HFF-Myc (cell line): ENCODE measurements at regions not wholly inside any gene's neighbourhood (a gene's known extent, or its start where the extent isn't known, plus 50 kb on each side); places are given as distances from the start of the nearest gene placed in this dataset.

Experiments
- DNase-seq: peaks from one replicate; pipeline ENCODE4 v3.0.0-alpha.2; 2011; ENCODE audit warnings: low read depth; ENCODE audit errors: extremely low read depth
- H3K4me3 ChIP-seq: replicated peaks from 2 replicates; pipeline ENCODE4 v1.5.1; 2011; ENCODE audit warnings: low read depth, mild to moderate bottlenecking, control low read depth, low read length
- CTCF ChIP-seq: IDR thresholded peaks from 2 replicates; pipeline ENCODE4 v1.5.1; 2012; ENCODE audit warnings: mild to moderate bottlenecking, low read depth, low read length, control low read depth; ENCODE audit errors: missing control alignments

- no peak overlapping the region for H3K4me3 ChIP-seq
- no peak for TF ChIP-seq CTCF
- no peak for DNase-seq
Observed at GRCh38 chr6:66134021-66134420, 427.0 kb upstream of the EYS start.

- no peak for DNase-seq
- TF ChIP-seq CTCF: no peak
- H3K4me3 ChIP-seq: no peak overlapping the region
Observed at GRCh38 chr6:66128656-66129055, 421.6 kb upstream of the EYS start.

GRCh38 chr6:66128243-66128642 lies 421.2 kb upstream of the EYS start:
- no peak for DNase-seq
- TF ChIP-seq CTCF: no peak
- H3K4me3 ChIP-seq: no peak overlapping the region

GRCh38 chr6:66127061-66127460 lies 420.0 kb upstream of the EYS start:
- TF ChIP-seq CTCF: no peak
- H3K4me3 ChIP-seq: no peak overlapping the region
- no peak for DNase-seq

- DNase-seq: no peak
- no peak overlapping the region for H3K4me3 ChIP-seq
- TF ChIP-seq CTCF: no peak
Observed at GRCh38 chr6:66126358-66126757, 419.3 kb upstream of the EYS start.

GRCh38 chr6:66103954-66104353 lies 396.9 kb upstream of the EYS start:
- TF ChIP-seq CTCF: no peak
- DNase-seq: no peak
- no peak overlapping the region for H3K4me3 ChIP-seq

GRCh38 chr6:66103354-66103753 lies 396.3 kb upstream of the EYS start:
- no peak for TF ChIP-seq CTCF
- H3K4me3 ChIP-seq: no peak overlapping the region
- DNase-seq: no peak
